ENCODE measurements at regions not wholly inside any gene's neighbourhood (a gene's known extent, or its start where the extent isn't known, plus 50 kb on each side); places are given as distances from the start of the nearest gene placed in this dataset.
"Not testable (repeated sequence)": the region's sequence is repeated elsewhere in the genome, so short reads cannot be mapped to it uniquely, and the experiment has no call there.

GRCh38 chr1:181893937-181894336 lies 167.6 kb downstream of the ZNF648 start:
- Histone ChIP-seq H3K56ac (ENCODE audit: insufficient read length, low read depth, low read length) (no peak overlapping the region), H3K79me1 (ENCODE audit: insufficient read depth, low read depth, low read length, poor library complexity, severe bottlenecking) (no peaks in the 10 kb centered on the region), H3T11ph (ENCODE audit: low read length) (no peak overlapping the region), H2BK15ac (ENCODE audit: low read depth, low read length) (no peak overlapping the region), H3K23ac (ENCODE audit: insufficient read length, low read depth, low read length) (no peak overlapping the region), H3K27ac (ENCODE audit: insufficient read length, low read depth, low read length) (no peak overlapping the region), H4K20me1 (ENCODE audit: control insufficient read depth, insufficient read depth, insufficient read length) (no peaks in the 10 kb centered on the region), H4K8ac (replicated peaks; ENCODE audit: insufficient read length, low read depth, low read length) (no peak overlapping the region), H3K27me3 (ENCODE audit: insufficient read depth, low read length) (no peaks in the 10 kb centered on the region), H2AK5ac (ENCODE audit: insufficient read length, low read length) (no peak overlapping the region), H2BK5ac (ENCODE audit: insufficient read length, low read length) (no peak overlapping the region), H3K4ac (ENCODE audit: low read depth, low read length) (no peak overlapping the region), H3K79me2 (ENCODE audit: insufficient read depth, low read length) (no peaks in the 10 kb centered on the region), H4K91ac (ENCODE audit: insufficient read length, low read depth, low read length) (no peak overlapping the region), H4K5ac (ENCODE audit: insufficient read length, low read depth, low read length) (no peak overlapping the region), H2AFZ (ENCODE audit: low read length) (no peak overlapping the region), H3K18ac (ENCODE audit: insufficient read length, low read depth, low read length) (no peak overlapping the region), H3K9me3 (ENCODE audit: control insufficient read depth, low read depth, low read length) (no peaks in the 10 kb centered on the region), H2BK120ac (ENCODE audit: low read depth, low read length, poor library complexity, severe bottlenecking) (no peak overlapping the region), H2BK12ac (ENCODE audit: insufficient read length, low read depth, low read length) (no peak overlapping the region), H3K23me2 (ENCODE audit: insufficient read length, low read depth, low read length, poor library complexity, severe bottlenecking) (no peaks in the 10 kb centered on the region), H2BK20ac (ENCODE audit: low read depth, low read length, poor library complexity, severe bottlenecking) (no peak overlapping the region), H3K4me2 (ENCODE audit: insufficient read depth, insufficient read length, low read length) (no peak overlapping the region), H3K4me1 (ENCODE audit: insufficient read depth, low read length) (no peaks in the 10 kb centered on the region), H3K14ac (ENCODE audit: insufficient read depth, low read length) (no peak overlapping the region), H3K9ac (ENCODE audit: extremely low read depth, insufficient read length, low read length) (no peak overlapping the region)
- WGBS (ENCODE audit: extremely low coverage, insufficient read length, low lambda C conversion rate) = no CpG with 5 or more reads among the region's 1 CpG
- Mint-ChIP-seq H3K27me3 (ENCODE audit: low read depth) (peaks cover 2% of the 10 kb centered on the region), H3K9me3 (peaks cover 7 to 8% of the 10 kb centered on the region in 2 experiments; a peak in 4 of 5 replicates), H3K4me1 (0 out of 4 replicates have a peak, but pooled peaks cover 0 to 6% of the 10 kb centered on the region in 2 experiments), H3K36me3 (ENCODE audit: insufficient read depth in 1 of 3, low read depth in 3 of 3) (no peaks in the 10 kb centered on the region), H3K4me3 (no peak overlapping the region), H3K27ac (no peak overlapping the region)
- TF ChIP-seq, protein P1, sequence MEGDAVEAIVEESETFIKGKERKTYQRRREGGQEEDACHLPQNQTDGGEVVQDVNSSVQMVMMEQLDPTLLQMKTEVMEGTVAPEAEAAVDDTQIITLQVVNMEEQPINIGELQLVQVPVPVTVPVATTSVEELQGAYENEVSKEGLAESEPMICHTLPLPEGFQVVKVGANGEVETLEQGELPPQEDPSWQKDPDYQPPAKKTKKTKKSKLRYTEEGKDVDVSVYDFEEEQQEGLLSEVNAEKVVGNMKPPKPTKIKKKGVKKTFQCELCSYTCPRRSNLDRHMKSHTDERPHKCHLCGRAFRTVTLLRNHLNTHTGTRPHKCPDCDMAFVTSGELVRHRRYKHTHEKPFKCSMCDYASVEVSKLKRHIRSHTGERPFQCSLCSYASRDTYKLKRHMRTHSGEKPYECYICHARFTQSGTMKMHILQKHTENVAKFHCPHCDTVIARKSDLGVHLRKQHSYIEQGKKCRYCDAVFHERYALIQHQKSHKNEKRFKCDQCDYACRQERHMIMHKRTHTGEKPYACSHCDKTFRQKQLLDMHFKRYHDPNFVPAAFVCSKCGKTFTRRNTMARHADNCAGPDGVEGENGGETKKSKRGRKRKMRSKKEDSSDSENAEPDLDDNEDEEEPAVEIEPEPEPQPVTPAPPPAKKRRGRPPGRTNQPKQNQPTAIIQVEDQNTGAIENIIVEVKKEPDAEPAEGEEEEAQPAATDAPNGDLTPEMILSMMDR (conservative IDR thresholded peaks at IDR 0.05) = no peak
- no peak for DNase-seq

DNA sequence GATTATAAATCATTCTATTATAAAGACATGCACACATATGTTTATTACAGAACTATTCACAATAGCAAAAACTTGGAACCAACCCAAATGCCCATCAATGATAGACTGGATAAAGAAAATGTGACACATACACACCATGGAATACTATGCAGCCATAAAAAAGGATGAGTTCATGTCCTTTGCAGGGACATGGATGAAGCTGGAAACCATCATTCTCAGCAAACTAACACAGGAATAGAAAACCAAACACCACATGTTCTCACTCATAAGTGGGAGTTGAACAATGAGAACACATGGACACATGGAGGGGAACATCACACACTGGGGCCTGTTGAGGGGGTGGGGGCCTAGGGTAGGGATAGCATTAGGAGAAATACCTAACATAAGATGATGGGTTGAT lies 168.4 kb downstream of the ZNF648 start:
- not testable (repeated sequence) for H3K23ac ChIP-seq (ENCODE audit: insufficient read length, low read depth, low read length); H2AFZ ChIP-seq (ENCODE audit: low read length); H3K36me3 Mint-ChIP-seq (ENCODE audit: insufficient read depth in 1 of 3, low read depth in 3 of 3); H3K79me2 ChIP-seq (ENCODE audit: insufficient read depth, low read length); H2BK120ac ChIP-seq (ENCODE audit: low read depth, low read length, poor library complexity, severe bottlenecking); H3K4ac ChIP-seq (ENCODE audit: low read depth, low read length); H3K4me2 ChIP-seq (ENCODE audit: insufficient read depth, insufficient read length, low read length); H3K27ac ChIP-seq (ENCODE audit: insufficient read length, low read depth, low read length); H3K27me3 ChIP-seq (ENCODE audit: insufficient read depth, low read length); H3K18ac ChIP-seq (ENCODE audit: insufficient read length, low read depth, low read length); H2AK5ac ChIP-seq (ENCODE audit: insufficient read length, low read length); H3K9ac ChIP-seq (ENCODE audit: extremely low read depth, insufficient read length, low read length); H3K14ac ChIP-seq (ENCODE audit: insufficient read depth, low read length); DNase-seq; H2BK12ac ChIP-seq (ENCODE audit: insufficient read length, low read depth, low read length); H3K79me1 ChIP-seq (ENCODE audit: insufficient read depth, low read depth, low read length, poor library complexity, severe bottlenecking); H3K4me1 Mint-ChIP-seq; H3K4me3 Mint-ChIP-seq; H3K56ac ChIP-seq (ENCODE audit: insufficient read length, low read depth, low read length); H3K9me3 ChIP-seq (ENCODE audit: control insufficient read depth, low read depth, low read length); H4K20me1 ChIP-seq (ENCODE audit: control insufficient read depth, insufficient read depth, insufficient read length); H3K4me1 ChIP-seq (ENCODE audit: insufficient read depth, low read length); H2BK5ac ChIP-seq (ENCODE audit: insufficient read length, low read length); H2BK20ac ChIP-seq (ENCODE audit: low read depth, low read length, poor library complexity, severe bottlenecking); H3K27ac Mint-ChIP-seq; H2BK15ac ChIP-seq (ENCODE audit: low read depth, low read length); H3K27me3 Mint-ChIP-seq (ENCODE audit: low read depth); H4K5ac ChIP-seq (ENCODE audit: insufficient read length, low read depth, low read length); H3T11ph ChIP-seq (ENCODE audit: low read length); H4K91ac ChIP-seq (ENCODE audit: insufficient read length, low read depth, low read length); H4K8ac ChIP-seq (replicated peaks; ENCODE audit: insufficient read length, low read depth, low read length); H3K23me2 ChIP-seq (ENCODE audit: insufficient read length, low read depth, low read length, poor library complexity, severe bottlenecking)
- H3K9me3 Mint-ChIP-seq = peaks cover 12 to 14% of the 10 kb centered on the region in 2 experiments; a peak in 4 of 5 replicates
